GM12875 (cell line): ENCODE measurements at regions not wholly inside any gene's neighbourhood (a gene's known extent, or its start where the extent isn't known, plus 50 kb on each side); places are given as distances from the start of the nearest gene placed in this dataset.

Experiments
- H3K4me3 ChIP-seq: one replicate; pipeline ENCODE4 v1.5.1; 2011; ENCODE audit warnings: low read depth, low read length, control low read depth
- TF ChIP-seq, protein P1 (sequence below): IDR thresholded peaks from 2 replicates; pipeline ENCODE4 v1.5.1; 2011; ENCODE audit warnings: low read depth, mild to moderate bottlenecking, control low read depth, inconsistent platforms, low read length, moderate library complexity, borderline replicate concordance; ENCODE audit not compliant: insufficient read depth

DNA sequence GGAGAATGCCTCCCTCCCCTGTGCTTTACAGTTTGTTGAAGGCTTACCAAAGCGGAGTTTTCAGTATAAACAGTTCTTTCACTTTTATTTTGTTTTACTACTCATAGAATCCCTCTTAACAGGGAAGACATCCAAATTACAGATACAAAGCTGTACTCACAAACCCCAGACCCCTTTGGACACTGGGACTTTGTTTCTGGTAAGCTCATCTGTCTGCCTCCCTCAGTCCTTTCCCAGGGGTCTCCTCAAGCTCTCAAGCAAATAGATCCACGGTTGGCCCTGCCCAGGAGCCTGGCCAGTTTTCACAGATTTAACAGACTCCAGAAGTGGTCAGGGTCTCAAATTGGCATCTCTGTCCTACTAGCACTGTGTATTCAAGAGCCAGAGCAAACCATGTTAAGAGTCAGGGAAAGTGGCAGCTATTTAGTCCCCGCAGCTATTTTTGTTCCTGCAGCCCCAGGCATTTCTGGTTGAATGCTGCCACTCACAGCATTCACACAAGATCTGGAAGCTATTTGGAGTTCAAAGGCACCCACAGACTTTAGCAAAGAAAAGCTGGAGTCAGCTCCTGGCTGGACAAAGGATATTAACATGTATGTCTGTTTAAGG is 54.2 kb downstream of the TMEM100 start:
- no peak overlapping the region for H3K4me3 ChIP-seq
- TF ChIP-seq, protein P1, sequence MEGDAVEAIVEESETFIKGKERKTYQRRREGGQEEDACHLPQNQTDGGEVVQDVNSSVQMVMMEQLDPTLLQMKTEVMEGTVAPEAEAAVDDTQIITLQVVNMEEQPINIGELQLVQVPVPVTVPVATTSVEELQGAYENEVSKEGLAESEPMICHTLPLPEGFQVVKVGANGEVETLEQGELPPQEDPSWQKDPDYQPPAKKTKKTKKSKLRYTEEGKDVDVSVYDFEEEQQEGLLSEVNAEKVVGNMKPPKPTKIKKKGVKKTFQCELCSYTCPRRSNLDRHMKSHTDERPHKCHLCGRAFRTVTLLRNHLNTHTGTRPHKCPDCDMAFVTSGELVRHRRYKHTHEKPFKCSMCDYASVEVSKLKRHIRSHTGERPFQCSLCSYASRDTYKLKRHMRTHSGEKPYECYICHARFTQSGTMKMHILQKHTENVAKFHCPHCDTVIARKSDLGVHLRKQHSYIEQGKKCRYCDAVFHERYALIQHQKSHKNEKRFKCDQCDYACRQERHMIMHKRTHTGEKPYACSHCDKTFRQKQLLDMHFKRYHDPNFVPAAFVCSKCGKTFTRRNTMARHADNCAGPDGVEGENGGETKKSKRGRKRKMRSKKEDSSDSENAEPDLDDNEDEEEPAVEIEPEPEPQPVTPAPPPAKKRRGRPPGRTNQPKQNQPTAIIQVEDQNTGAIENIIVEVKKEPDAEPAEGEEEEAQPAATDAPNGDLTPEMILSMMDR, result no peak

DNA sequence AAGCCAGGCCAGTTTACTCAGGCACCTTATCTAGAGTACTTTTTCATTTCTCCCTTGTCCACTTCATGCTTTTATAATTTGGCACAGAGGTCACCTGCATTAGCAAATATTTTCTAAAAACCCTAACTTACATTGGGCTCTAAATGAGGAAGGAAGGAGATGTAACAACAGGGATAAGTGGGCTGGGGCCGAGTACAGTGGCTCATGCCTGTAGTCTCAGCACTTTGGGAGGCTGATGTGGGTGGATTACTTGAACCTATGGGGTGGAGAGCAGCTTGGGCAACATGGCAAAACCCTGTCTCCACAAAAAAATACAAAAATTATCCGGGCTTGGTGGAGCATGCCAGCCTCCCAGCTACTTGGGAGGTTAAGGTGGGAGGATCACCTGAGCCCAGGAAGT is 55.9 kb downstream of the TMEM100 start:
- no peak overlapping the region for H3K4me3 ChIP-seq
- TF ChIP-seq, protein P1, result no peak

DNA sequence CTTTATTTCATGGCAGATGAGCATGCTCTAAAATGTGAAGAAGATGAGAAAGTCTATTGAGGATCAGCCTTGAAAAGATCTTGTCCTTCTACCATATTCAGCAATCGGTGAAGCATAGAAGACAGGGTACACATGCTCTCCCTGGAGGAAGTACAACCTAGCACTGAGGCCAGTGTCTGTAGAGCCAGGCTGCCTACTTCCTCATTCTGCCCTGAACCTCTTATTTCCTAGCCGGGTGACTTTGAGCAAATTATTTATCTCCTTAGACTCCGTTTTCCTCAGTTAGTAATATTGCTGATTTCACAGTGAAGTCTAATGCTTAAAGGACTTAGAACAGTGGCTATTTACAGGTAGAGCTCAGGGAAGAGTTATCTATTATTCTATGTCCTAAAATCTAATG is 58.4 kb downstream of the TMEM100 start:
- H3K4me3 ChIP-seq, result no peak overlapping the region
- TF ChIP-seq, protein P1, result no peak

DNA sequence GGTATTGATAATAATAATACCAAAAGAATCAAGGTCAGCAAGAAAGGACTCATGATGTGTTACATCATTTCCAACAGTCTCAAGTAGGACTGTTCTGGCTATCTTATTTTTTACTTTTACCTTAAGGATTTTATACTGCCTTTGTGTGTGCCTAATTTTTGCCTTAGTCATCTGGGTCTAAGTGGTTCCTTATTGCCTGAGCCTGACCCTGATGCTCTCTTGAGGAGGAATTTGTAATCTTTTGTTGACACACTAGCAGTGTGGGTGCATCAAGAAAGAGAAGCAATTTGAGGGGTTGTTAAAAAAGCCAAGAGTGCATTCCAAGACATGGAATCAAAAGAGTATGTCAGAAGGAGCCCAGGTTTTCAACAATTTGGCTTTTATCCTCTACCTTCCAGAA is 59.3 kb downstream of the TMEM100 start:
- no peak overlapping the region for H3K4me3 ChIP-seq
- TF ChIP-seq, protein P1, result no peak

DNA sequence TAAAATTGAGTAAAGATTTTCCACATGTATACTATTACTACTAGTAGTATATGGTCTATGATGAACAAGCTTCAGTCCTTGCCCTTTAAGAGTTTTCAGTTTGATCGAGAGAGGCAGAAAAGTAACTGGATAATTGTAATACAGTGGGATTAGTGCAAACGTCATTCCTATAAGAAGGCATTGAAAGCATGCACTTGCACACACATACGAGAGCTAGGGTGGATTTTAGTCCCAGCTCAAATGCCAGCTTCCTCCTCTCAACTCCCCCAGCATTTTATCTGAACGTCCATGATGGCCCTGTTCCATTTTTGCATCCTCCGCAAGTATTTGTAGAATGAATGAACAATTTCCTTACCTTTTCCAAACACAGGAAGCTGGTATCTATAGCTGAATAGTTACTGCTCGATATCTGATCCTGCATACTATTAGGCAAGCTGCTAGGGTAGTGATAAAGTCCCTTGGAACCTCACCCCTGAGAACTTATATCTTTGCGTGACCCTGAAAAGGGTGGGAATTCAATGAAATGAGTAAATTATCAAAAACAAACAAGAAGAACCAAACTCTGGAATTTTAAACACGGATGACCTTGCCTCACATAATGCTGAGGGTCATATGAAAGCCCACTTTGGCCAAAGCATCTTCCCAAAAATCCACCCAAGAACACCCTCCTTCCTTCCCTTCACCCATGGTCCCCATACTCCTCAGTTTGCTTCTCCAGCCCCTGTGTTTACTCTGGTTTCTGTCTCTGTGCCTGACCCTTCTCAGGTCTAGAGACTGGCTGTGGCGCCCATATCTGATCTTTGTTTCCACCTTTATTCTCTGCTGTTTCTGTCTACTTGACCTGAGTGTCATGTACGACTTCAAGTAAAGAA is 60.5 kb downstream of the TMEM100 start:
- TF ChIP-seq, protein P1, result no peak
- no peak overlapping the region for H3K4me3 ChIP-seq

DNA sequence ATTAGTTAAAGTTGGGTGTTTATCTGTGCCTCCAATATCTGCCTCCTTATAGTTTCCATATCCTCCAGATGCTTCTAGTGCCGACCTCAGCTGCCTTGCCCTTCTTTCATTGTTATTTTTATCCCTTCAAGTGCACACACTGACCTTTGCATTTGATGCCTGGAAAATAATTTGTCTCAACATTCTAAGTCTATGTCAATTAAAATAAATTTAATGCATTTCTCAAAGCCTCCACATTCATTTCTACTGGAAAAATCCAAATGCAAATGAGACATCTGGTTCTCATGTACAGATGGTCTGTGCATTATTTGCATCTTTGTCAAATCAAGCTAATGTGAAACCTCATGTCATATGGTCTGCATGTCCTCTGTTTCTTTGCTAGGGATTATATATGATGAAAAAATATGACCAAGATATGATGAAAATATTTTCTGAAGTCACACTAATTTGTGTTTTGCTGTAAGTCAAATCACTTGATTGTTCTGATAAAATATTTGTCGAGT is 61.4 kb downstream of the TMEM100 start:
- TF ChIP-seq, protein P1, result no peak
- H3K4me3 ChIP-seq, result no peak overlapping the region
